Activated CD4-positive, alpha-beta T cell treated with anti-CD3 and anti-CD28 coated beads for 36 hours (primary cell): ENCODE measurements at regions not wholly inside any gene's neighbourhood (a gene's known extent, or its start where the extent isn't known, plus 50 kb on each side); places are given as distances from the start of the nearest gene placed in this dataset.
"Not testable (repeated sequence)": the region's sequence is repeated elsewhere in the genome, so short reads cannot be mapped to it uniquely, and the experiment has no call there.

Experiments used
- ATAC-seq: fragments of 200-7000 bp; cut with Tn5 transposase; one replicate; pipeline ENCODE4 v1.10.0; 2021; ENCODE audit warnings: mild to moderate bottlenecking, moderate library complexity
- CTCF ChIA-PET: fragments of 350-600 bp; sonication (Branson Sonifier 250); formaldehyde crosslinking; loops from one replicate; lab custom pipeline; 2021; ENCODE audit warnings: antibody characterized with exemption; lab: Charles Lee
- POLR2A ChIA-PET: fragments of 350-600 bp; sonication (Branson Sonifier 250); formaldehyde crosslinking; loops from one replicate; lab custom pipeline; 2021; ENCODE audit warnings: antibody characterized with exemption, inconsistent platforms; lab: Charles Lee
- DNase-seq: peaks from one replicate; pipeline ENCODE4 v3.0.0-alpha.2; 2020
- H3K27ac Mint-ChIP-seq: one replicate; pipeline ENCODE4 v1.8.0; 2021; ENCODE audit warnings: mixed read lengths
- H3K27me3 Mint-ChIP-seq: one replicate; pipeline ENCODE4 v1.8.0; 2021; ENCODE audit warnings: mixed read lengths
- H3K36me3 Mint-ChIP-seq: one replicate; pipeline ENCODE4 v1.8.0; 2021; ENCODE audit warnings: low read depth, mixed read lengths
- H3K4me1 Mint-ChIP-seq: one replicate; pipeline ENCODE4 v1.8.0; 2021; ENCODE audit warnings: mixed read lengths
- H3K4me3 Mint-ChIP-seq: one replicate; pipeline ENCODE4 v1.8.0; 2021; ENCODE audit warnings: mild to moderate bottlenecking, moderate library complexity, mixed read lengths
- H3K9me3 Mint-ChIP-seq: one replicate; pipeline ENCODE4 v1.8.0; 2021; ENCODE audit warnings: low read depth, mixed read lengths
- intact Hi-C, 2 experiments: fragments of 100-400 bp; cut with DNase I in 1 of 2; cut with micrococcal nuclease in 1 of 2; formaldehyde crosslinking; loops; one replicate each; pipeline versions ENCODE4 v1.14.2 to v1.15.1; 2022 to 2024; cut with DNase I, micrococcal nuclease

DNA sequence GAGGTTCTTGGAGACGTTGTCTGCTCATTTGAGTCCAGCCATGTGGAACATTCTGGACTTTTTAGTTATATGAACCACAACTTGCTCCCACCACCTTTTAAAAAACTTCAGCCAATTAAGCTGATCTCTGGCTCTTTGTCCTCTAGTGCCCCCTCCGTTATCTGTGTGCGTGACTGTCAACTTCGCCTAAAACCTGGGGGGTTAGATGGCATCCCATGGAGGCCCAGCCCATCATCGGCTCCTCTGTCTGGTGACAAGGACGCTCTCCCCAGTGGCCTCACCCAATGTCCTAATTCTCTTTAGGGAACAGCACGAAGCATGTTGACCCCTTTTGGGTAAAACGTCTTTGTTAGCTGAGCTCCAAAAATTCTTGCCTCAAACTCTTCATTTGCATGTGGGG is 341.0 kb upstream of the TNRC6C start:
- Mint-ChIP-seq H3K9me3 (no peaks in the 10 kb centered on the region), H3K4me3 (no peak overlapping the region), H3K4me1 (peaks cover 11% of the 10 kb centered on the region), H3K27me3 (no peaks in the 10 kb centered on the region), H3K36me3 (no peaks in the 10 kb centered on the region), H3K27ac (no peak overlapping the region)
- intact Hi-C loops: no loop called here
- no peak for DNase-seq
- POLR2A ChIA-PET: no interaction called here
- ATAC-seq: no peak
- CTCF ChIA-PET: interaction anchor here (0.7 kb wide), 1 partner anchor 15 kb away, joined by 3 read pairs; no protein-coding TSS in a partner anchor

DNA sequence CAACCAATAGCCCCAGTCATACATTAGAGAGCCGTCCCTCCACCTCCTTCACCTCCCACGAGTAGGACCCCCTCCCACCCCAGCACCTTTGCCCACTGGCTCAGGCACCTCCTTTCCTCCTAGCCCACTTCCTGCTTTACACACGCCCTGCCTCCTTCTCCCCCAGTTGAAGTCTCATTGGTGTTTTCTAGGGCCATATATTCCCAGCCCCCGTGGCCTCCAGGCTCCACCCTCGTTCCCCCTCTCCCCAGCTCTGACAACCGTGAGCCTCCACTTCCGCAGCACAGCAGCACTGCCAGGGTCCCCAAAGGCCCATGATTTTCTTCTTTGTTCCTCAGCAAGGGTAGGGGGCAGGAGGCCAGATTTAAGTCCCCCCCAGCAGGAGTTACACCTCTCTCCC is 340.3 kb upstream of the TNRC6C start:
- H3K27me3 Mint-ChIP-seq: no peaks in the 10 kb centered on the region
- intact Hi-C loops: no loop called here
- no peaks in the 10 kb centered on the region for H3K36me3 Mint-ChIP-seq
- no peak overlapping the region for H3K4me3 Mint-ChIP-seq
- ATAC-seq: no peak
- no peak overlapping the region for H3K27ac Mint-ChIP-seq
- H3K9me3 Mint-ChIP-seq: no peaks in the 10 kb centered on the region
- H3K4me1 Mint-ChIP-seq: peaks cover 11% of the 10 kb centered on the region
- ChIA-PET CTCF (no interaction called here), POLR2A (no interaction called here)
- DNase-seq: no peak

DNA sequence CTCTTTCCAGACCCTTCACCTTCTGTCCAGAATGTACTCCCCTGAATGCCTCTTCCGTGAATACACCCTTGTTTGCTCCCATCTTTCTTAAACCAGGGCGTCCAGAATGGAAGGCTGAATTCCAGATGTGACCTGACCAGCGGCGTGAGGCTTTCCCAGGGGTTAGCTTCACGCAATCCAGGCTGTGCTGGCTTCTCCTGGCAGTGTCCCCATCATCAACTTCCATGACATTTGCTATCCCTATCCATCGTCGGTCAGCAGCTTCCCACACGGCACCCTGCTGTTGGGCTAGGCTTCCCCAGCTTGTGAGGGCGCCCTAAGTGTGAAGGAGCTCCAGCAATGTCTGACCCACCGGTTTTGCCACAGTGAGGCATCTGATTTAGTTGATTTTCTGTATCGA is 339.8 kb upstream of the TNRC6C start:
- ATAC-seq: no peak
- Mint-ChIP-seq H3K27ac (no peak overlapping the region), H3K9me3 (no peaks in the 10 kb centered on the region), H3K4me3 (no peak overlapping the region), H3K4me1 (peaks cover 11% of the 10 kb centered on the region), H3K27me3 (no peaks in the 10 kb centered on the region), H3K36me3 (no peaks in the 10 kb centered on the region)
- DNase-seq: no peak
- ChIA-PET POLR2A (no interaction called here), CTCF (no interaction called here)
- intact Hi-C loops: no loop called here

DNA sequence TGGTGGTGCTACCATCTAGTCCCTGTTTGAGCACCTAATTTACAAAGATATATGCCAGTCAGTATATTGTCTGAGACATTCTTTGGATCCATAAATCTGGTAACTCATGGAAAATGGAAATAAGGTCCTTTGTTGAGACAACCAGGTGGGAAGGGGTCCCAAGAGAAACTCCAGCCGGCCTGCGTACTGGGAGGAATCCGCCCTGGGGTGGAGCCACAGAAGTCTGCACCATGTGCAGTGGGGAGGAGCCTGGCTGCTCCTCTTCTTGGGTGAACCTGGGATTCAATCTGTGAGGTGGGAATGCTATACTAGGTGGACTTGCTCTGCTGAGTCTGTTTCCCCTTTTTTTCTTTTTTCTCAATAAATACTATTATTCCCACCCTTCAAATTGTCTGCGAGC is 339.2 kb upstream of the TNRC6C start:
- no peak for ATAC-seq
- no peak overlapping the region for H3K4me3 Mint-ChIP-seq
- DNase-seq: no peak
- no peaks in the 10 kb centered on the region for H3K9me3 Mint-ChIP-seq
- peaks cover 11% of the 10 kb centered on the region for H3K4me1 Mint-ChIP-seq
- POLR2A ChIA-PET: no interaction called here
- intact Hi-C loops: no loop called here
- CTCF ChIA-PET: interaction anchor here (0.7 kb wide), 1 partner anchor 13 kb away, joined by 5 read pairs; no protein-coding TSS in a partner anchor
- H3K36me3 Mint-ChIP-seq: no peaks in the 10 kb centered on the region
- H3K27me3 Mint-ChIP-seq: no peaks in the 10 kb centered on the region
- H3K27ac Mint-ChIP-seq: no peak overlapping the region

DNA sequence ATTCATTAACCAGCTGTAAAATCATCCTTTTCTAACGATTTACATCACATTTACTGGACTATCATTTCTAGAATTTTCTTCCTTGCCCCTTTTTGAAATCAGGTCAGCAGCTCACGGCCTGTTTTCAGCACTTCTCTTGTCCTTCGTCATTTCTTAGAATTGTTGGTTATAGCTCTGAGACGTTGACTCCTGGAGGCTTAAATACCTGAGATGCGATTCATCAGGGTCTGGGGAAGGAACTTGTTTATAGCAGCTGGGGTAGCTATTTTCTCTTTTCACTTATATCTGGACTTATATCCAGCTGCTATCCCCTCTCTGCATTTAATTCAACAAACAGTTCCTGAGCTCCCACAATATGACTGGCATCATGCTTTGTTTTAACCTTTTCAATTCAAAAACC is 338.7 kb upstream of the TNRC6C start:
- intact Hi-C loops: no loop called here
- POLR2A ChIA-PET: no interaction called here
- no peak for DNase-seq
- H3K9me3 Mint-ChIP-seq: no peaks in the 10 kb centered on the region
- ATAC-seq: no peak
- CTCF ChIA-PET: interaction anchor here (0.7 kb wide), 1 partner anchor 13 kb away, joined by 5 read pairs; no protein-coding TSS in a partner anchor
- H3K27ac Mint-ChIP-seq: no peak overlapping the region
- no peaks in the 10 kb centered on the region for H3K36me3 Mint-ChIP-seq
- no peak overlapping the region for H3K4me3 Mint-ChIP-seq
- H3K4me1 Mint-ChIP-seq: peaks cover 11% of the 10 kb centered on the region
- no peaks in the 10 kb centered on the region for H3K27me3 Mint-ChIP-seq

DNA sequence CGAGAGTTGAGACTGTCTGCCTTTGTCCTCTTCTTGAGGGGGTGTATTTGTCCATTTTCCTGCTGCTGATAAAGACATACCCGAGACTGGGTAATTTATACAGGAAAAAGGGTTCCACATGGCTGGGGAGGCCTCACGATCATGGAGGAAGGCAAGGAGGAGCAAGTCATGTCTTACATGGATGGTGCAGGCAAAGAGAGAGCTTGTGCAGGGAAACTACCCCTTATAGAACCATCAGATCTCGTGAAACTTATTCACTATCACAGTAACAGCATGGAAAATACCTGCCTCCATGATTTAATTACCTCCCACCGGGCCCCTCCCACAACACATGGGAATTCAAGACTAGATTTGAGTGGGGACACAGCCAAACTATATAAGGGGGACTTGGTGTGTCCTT is 338.2 kb upstream of the TNRC6C start:
- CTCF ChIA-PET: interaction anchor here (0.7 kb wide), 1 partner anchor 14 kb away, joined by 5 read pairs; no protein-coding TSS in a partner anchor
- Mint-ChIP-seq H3K36me3 (no peaks in the 10 kb centered on the region), H3K27me3 (no peaks in the 10 kb centered on the region), H3K4me3 (no peak overlapping the region), H3K9me3 (no peaks in the 10 kb centered on the region), H3K27ac (no peak overlapping the region), H3K4me1 (peaks cover 11% of the 10 kb centered on the region)
- DNase-seq: no peak
- POLR2A ChIA-PET: no interaction called here
- intact Hi-C loops: no loop called here
- no peak for ATAC-seq

DNA sequence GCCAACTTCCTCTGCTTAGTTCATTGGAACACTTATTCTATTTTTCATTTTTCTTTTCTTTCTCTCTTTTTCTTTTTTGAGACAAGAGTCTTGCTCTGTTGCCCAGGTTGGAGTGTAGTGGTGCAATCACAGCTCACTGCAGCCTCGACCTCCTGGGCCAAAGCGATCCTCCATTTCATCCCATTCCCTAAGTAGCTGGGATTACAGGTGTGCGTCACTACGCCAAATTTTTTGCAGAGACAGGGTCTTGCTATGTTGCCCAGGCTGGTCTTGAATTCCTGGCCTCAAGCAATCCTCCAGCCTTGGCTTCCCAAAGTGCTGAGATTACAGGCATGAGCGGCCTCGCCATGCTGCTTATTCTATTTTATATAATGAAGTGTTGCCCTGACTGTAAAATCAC is 336.4 kb upstream of the TNRC6C start:
- H3K27me3 Mint-ChIP-seq, H3K9me3 Mint-ChIP-seq, POLR2A ChIA-PET, H3K36me3 Mint-ChIP-seq, ATAC-seq, intact Hi-C loops, DNase-seq, H3K4me1 Mint-ChIP-seq, H3K4me3 Mint-ChIP-seq, H3K27ac Mint-ChIP-seq: not testable (repeated sequence)
- CTCF ChIA-PET: interaction anchor here (0.7 kb wide), 1 partner anchor 80 kb away, joined by 4 read pairs; no protein-coding TSS in a partner anchor

DNA sequence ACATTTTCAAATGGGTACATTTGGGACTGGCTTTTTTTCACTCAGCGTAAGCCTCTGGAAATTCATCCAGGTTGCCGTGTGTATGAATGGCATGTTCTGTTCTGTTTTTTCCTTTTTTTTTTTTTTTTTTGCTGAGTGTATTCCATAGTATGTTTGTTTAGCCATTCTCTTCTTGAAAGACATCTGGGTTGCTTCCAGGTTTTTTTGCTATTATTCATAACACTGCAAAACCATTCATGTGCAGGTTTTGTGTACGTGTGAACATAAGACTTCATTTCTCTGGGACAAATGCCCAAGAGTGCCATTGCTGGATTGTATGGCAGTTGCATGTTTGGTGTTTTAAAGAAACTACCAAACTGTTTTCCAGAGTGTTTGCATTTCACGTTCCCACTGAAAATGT is 335.9 kb upstream of the TNRC6C start:
- Mint-ChIP-seq H3K4me3 (no peak overlapping the region), H3K27ac (no peak overlapping the region), H3K36me3 (peaks cover 1% of the 10 kb centered on the region), H3K27me3 (no peaks in the 10 kb centered on the region), H3K4me1 (peaks cover 8% of the 10 kb centered on the region), H3K9me3 (peaks cover 4% of the 10 kb centered on the region)
- ChIA-PET POLR2A (no interaction called here), CTCF (interaction anchor here (0.7 kb wide), 1 partner anchor 81 kb away, joined by 4 read pairs; no protein-coding TSS in a partner anchor)
- ATAC-seq: no peak
- intact Hi-C loops: no loop called here
- no peak for DNase-seq

DNA sequence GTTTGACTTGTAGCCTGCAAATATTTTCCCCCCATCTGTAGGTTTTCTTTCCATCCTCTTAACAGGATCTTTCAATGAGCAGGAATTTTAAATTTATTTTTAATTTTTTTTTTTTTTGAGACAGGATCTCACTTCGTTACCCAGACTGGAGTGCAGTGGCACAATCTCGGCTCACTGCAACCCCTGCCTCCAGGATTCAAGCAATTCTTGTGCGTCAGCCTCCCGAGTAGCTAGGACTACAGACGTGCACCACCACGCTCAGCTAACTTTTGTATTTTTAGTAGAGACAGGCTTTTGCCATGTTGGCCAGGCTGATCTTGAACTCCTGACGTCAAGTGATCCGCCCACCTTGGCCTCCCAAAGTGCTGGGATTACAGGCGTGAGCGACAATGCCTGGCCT is 335.2 kb upstream of the TNRC6C start:
- CTCF ChIA-PET, POLR2A ChIA-PET, DNase-seq, H3K27me3 Mint-ChIP-seq, H3K4me1 Mint-ChIP-seq, H3K4me3 Mint-ChIP-seq, H3K36me3 Mint-ChIP-seq, H3K27ac Mint-ChIP-seq, H3K9me3 Mint-ChIP-seq, intact Hi-C loops, ATAC-seq: not testable (repeated sequence)

DNA sequence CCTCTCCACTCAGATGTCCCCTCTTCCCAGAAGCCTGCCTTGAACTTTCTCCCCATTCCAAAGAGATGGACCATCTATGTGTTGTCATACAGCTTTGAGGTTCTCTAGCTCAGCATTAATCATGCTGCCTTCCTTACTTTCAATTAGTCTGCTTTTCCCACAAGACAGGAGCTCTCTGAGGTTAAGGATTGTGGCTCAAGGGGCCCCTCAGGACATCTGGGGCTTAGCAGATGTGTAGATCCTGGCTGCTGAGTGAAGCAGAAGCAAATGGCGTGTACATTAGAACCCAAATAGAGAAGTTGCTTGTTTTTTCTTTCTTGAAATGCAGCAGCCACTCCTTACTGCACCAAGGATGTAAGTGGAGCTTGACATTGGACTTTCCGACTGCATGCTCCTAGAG is 330.5 kb upstream of the TNRC6C start:
- intact Hi-C loops: no loop called here
- POLR2A ChIA-PET: no interaction called here
- H3K27me3 Mint-ChIP-seq: peaks cover 2% of the 10 kb centered on the region

DNA sequence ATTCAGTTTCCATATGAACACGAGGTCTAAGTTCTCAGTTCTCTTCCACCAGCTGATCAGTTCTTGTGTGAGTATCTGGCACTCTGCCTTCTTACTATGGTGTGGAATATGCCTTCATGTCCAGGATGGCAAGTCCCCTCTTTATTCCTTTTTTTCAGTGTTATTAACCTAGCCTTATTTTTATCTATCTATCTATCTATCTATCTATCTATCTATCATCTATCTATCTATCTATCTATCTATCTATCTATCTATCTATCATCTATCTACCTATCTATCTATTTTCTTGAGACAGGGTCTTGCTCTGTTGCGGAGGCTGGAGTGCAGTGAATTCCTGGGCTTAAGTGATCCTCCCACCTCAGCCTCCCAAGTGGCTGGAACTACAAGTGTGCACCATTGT is 329.2 kb upstream of the TNRC6C start:
- intact Hi-C loops, H3K4me3 Mint-ChIP-seq, DNase-seq, H3K36me3 Mint-ChIP-seq, ATAC-seq, H3K4me1 Mint-ChIP-seq, POLR2A ChIA-PET, H3K27ac Mint-ChIP-seq, H3K27me3 Mint-ChIP-seq, H3K9me3 Mint-ChIP-seq: not testable (repeated sequence)
- CTCF ChIA-PET: interaction anchor here (0.6 to 1.2 kb wide), 2 partner anchors 10 to 795 kb away, joined by 3 read pairs; no protein-coding TSS in a partner anchor

More for the DNA sequence above, 330.5 kb upstream of the TNRC6C start:
- Mint-ChIP-seq H3K4me3 (no peak overlapping the region), H3K9me3 (peaks cover 8% of the 10 kb centered on the region), H3K36me3 (peaks cover 1% of the 10 kb centered on the region), H3K4me1 (no peaks in the 10 kb centered on the region), H3K27ac (no peak overlapping the region)
- no peak for ATAC-seq
- CTCF ChIA-PET: interaction anchor here (0.5 kb wide), 1 partner anchor 11 kb away, joined by 3 read pairs; no protein-coding TSS in a partner anchor
- no peak for DNase-seq

DNA sequence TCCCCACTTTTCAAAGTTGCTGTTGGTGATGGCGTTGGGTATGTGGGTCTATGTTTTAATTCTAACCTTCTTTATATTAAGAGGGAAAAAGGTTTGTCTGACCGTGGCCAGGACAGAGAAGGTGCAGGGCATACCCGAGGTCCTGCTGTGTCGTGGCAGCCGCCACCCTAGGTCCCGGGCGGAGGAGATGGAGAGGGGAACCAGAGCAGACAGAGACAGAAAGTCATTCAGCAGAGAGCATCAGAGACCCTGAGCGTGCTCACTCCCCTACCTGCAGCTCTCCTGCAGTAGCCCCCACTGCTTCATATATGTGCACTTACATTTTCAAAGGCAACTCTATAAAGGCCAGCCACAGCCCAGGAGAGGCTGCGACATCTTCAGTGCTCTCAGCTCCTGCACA is 327.2 kb upstream of the TNRC6C start:
- peaks cover 2% of the 10 kb centered on the region for H3K27me3 Mint-ChIP-seq
- H3K9me3 Mint-ChIP-seq: peaks cover 8% of the 10 kb centered on the region
- no peak overlapping the region for H3K27ac Mint-ChIP-seq
- DNase-seq: no peak
- H3K36me3 Mint-ChIP-seq: peaks cover 1% of the 10 kb centered on the region
- POLR2A ChIA-PET: no interaction called here
- intact Hi-C loops: no loop called here
- no peak for ATAC-seq
- CTCF ChIA-PET: no interaction called here
- peaks cover 20% of the 10 kb centered on the region for H3K4me1 Mint-ChIP-seq
- no peak overlapping the region for H3K4me3 Mint-ChIP-seq
